SIG-M5 treated with dmso at 0.1 percent for 504 hours (cell line): ENCODE measurements at regions not wholly inside any gene's neighbourhood (a gene's known extent, or its start where the extent isn't known, plus 50 kb on each side); places are given as distances from the start of the nearest gene placed in this dataset.

ENCODE experiments used
- DNase-seq: peaks from one replicate; lab custom pipeline; 2025; ENCODE audit not compliant: unreplicated experiment; lab: John Stamatoyannopoulos, UW

DNA sequence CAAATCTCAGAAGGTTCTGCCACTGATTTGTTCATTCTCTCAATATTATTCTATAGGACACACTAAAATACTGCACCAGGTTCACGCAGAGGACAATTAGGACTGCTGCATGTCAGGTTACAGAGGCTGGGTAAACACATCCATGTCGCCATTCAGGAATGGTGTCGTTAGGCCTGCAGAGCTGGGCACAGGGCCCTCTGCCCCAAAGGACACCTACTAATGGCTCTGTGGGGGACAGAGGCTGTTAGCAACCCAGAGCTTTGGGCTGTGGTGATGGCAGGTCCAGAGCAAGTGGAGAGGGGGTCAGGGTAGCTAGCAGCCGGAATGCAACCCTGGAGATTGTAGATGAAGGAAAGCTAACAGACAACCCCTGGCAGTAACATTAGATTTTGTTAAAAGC is 115.9 kb downstream of the TTC32 start:
- DNase-seq, result no peak

DNA sequence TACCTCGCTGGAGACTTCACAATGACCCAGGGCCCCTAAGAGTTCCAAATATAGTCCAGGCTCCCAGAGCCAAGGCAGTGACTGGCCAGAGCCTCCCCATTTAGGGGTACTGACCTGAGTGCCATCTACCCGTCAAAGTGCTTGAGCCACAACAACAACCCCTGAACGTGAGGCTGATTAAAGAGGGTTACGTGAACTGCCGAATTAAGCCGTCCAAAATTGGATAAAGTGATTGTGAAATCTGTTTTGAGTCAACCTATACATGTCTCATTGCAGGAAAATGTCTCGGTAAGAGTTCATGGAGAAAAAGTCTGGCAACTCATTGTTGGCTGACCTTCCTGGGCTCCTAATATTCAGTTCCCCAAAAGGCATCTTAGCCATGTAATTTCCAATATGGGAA is 116.3 kb downstream of the TTC32 start:
- DNase-seq, result no peak

DNA sequence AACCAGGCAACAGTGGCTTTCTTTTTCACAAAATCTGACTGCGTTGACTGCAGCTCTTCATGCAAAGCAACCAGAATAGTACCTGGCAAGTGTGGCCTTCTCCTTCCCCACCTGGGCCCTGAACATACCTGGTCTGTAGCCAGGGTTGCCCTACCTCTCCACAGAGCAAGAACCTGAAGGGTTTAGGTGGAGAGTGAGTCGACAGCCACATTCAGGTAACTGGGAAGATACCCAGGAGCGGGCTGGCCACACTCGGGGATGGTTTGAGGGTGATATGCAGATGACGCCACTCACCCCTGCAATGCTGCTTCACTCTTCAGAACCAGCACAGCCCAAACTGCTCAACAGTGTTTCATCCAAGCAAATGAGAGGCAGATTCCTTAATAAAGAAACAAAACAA is 117.3 kb downstream of the TTC32 start:
- DNase-seq, result no peak

DNA sequence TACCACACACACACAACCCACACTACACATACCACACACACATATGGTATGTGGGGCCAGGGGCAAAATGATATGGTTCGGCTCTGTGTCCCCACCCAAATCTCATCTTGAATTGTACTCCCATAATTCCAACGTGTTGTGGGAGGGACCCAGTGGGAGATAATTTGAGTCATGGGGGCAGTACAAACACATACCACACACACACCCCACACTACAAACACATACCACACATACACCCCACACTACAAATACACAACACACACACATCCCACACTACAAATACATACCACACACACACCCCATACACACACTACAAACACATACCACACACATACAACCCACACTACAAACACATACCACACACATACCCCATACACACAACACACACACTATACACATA is 117.8 kb downstream of the TTC32 start:
- no peak for DNase-seq

DNA sequence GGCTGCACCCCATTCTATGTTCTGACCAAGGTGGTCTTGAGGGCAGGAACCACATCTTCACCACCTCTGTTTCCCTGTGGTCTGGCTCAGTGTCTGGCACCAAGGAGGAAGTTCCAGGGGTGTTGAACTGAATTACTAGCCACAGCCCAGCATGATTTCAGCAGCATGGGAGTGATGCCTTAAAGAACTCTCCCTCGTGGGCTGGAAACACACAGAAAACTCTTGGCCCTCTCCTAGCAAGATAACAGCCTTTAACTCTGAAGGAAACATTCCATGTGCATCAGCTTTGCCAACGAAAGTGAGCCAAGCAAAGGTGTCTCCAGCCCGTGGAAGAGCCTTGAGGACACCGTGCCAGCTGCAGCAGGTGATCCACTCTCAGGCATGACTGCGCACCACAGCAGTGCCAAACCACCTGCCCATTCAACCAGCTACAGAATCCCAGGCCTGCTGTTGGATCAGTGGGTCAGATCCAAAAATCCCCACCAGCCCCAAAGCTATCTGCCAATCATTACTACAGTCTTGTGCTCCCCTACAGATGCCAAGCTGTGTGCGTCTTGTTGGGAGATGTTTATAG is 124.8 kb downstream of the TTC32 start:
- DNase-seq, result no peak

DNA sequence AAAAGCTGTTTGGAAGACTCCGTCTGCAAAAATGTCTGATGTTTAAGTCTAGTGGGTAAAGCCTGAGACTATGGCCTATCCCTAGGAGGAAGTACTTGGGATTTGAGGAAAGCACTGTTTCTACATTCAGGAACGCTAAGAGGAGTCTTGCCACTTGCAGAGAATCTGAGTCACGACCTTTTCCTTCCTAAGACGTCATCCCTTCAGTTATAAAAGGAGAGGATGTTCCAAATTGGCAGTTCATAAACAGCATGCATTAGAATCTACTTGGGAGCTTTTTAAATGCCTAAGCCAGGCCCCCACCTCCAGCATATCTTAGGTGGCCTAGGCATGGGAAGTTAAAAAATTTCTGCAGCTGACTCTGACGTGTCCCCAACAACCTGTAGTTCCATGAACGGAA is 125.9 kb downstream of the TTC32 start:
- no peak for DNase-seq

DNA sequence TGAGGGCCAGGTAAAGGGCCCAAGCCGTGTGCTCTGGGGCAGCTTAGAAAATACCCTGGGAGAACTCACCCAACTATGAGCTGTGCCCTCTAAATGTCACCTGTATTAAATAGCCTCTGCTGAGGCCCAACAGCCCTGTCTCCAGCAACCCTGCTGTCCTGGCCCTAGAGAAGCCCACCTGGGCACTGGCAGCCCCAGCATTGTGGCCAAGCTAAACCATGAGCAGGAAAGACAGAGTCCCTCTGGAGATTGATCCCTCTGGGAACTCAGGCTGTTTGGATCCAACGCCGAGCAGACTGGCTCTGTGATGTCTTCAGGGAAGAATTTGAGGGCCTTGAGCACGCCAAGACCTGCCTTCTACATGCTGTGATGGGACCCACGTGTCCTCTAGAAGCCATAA is 126.5 kb downstream of the TTC32 start:
- DNase-seq, result no peak

DNA sequence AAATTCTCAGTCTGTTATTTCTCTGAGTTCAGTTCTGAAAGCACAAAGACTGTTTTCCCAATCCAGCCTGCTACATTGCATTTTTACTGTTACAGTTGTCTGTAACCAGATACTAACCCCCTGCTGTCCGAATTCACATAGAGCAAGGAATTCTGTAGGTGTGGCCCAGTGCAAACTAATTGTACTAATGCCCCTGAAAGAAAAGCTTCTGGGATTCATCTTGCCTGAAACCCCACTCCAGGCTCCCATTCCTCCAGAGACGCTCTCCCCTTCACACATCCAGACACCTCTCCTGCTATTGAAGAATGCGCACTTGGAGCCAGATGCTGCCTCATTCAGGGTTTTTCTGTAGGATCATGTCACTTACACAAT is 127.0 kb downstream of the TTC32 start:
- no peak for DNase-seq

DNA sequence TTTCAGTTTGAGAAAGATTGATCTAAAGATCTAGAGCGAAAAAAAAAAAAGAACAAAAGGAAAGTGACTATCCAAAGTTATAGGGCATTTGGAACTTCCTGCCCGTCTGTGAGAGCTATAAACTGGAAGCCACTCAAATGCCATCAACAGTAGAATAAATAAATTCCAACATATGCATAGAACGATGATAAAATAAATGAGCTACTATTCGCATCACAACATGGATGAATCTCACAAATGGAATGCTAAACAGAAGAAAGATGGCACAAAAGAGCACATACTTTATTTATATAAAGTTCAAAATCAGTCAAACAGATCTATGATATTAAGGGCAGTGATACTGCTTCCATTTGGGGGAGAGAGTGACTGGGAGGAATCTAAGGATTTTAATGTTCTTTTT is 128.8 kb downstream of the TTC32 start:
- DNase-seq, result no peak

DNA sequence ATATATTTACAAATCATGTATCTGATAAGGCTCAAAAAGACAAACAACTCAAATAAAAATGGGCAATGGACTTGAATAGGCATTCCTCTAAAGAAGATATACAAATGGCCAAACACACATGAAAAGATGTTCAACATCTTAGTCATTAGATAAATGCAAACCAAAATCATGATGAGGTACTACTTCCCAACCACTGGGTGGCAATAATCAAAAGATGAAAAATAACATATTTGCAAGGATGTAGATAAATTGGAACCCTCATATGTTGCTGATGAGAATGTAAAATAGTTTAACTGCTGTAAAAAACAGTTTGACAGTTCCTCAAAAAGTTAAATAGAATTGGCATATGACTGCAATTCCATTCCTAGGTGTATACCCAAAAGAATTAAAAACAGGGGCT is 132.3 kb downstream of the TTC32 start:
- no peak for DNase-seq

DNA sequence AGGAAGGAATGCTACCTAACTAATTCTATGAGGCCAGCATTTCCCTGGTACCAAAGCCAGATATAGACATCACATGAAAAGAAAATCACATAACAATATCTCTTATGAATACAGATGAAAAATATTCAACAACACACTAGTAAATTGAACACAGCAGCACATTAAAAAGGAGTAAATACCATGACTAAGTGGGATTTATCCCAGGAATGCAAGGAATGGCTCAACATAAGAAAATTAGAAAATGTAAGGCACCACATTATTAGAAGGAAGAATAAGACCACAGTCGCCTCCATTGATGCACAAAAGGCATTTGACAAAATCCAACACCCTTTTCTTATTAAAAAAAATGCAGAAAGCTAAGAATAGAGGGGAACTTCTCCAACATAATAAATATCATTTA is 133.9 kb downstream of the TTC32 start:
- DNase-seq, result no peak

DNA sequence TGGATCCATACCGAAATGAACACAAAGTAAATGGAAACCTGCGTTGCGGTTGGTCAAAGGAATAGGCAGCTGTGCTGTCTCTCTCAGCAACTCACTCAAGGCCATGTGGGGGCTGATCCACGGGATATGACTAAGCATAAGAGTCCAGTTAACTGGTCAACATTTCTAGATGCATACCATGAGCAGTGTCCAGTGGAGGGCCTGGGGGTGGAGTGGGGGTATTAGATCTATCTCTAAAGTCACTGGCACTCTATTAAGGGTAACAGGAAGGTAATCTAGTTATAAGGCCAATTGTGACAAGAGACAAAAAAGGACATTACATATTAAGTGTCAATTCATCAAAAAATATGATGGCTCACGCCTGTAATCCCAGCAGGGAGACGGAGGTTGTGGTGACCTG is 136.8 kb downstream of the TTC32 start:
- DNase-seq, result no peak

DNA sequence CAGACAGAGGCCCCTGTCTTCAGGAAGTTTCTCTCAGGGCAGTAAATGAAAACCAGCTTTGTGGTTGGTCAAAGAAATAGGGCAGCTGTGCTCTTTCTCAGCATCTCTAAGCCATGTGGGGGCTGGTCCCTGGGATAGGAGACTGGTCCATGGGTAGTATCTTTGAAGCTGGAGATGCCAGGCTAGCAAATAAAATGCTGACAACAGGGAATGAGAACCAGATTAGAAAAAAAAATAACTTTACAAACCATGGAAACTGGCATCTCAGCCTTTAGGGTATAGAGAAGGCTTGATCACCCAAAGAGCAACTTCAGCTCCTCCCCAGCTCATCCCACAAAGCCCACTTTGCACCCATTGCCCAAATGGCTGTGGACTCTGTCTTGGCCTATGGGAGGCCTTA is 138.1 kb downstream of the TTC32 start:
- no peak for DNase-seq

DNA sequence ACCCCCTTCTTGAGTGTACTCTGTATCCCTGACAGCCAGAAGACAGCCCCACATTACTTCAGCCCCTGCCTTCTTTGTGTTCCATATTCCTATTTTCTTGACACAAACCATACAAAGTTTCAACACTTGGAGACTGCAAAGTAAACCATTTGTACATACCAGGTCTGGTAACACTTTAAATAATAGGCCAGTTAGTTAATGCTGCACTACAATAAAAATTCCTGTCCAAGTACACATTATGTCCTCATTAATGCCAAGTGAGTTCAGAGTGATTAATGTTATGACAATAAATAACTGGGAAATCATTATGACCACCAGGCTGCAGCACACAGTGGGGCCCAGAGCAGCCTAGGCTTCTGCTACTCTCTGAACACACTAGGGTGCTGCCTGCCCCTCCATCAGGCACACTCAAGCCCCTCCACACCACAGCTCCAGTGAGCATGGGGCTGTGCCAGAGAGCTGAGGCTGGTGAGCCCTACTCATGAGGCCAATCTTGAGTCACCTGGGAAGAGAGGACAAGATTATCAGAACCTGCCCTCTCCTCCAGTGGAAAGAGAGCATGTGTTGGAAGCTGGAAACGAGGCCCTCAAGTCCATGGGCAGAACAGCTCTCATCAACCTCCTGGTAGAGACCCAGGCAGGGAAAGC is 138.7 kb downstream of the TTC32 start:
- no peak for DNase-seq

DNA sequence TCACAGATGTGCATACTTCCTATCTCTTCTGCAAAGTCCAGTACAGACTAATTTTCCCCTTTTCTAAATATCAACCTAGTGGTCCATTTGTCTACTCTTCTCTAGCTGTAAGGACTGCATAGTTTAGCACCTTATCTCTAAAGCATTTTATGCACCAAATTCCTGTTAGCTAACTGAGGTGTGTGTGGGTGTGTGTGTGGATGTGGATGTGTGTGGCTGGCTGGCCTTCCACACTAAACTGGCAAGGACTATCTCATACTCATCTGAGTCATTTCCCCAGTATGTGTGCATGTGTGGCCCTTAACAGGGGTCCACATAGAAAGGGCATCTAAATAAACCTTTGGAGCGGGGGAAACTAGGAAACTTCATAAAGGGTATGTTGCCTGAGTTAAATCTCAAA is 139.6 kb downstream of the TTC32 start:
- DNase-seq, result no peak

DNA sequence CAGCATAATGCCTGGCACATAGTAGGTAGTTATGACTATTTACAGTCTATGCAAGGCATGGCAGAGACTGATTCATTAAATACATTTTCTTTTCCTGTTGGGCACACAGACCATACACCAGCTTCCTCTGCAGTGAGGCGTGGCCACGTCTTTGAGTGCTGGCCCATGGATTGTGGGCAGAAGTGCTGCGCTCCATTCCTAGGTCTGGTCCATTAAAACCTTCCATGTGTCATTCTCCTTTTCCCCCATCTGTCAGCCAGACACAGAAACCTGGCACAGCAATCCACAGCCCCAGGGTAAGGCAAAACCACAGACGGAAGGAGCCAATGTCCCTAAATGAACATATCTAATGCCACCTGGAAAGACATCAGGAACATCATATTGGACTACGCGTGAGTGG is 141.9 kb downstream of the TTC32 start:
- no peak for DNase-seq

DNA sequence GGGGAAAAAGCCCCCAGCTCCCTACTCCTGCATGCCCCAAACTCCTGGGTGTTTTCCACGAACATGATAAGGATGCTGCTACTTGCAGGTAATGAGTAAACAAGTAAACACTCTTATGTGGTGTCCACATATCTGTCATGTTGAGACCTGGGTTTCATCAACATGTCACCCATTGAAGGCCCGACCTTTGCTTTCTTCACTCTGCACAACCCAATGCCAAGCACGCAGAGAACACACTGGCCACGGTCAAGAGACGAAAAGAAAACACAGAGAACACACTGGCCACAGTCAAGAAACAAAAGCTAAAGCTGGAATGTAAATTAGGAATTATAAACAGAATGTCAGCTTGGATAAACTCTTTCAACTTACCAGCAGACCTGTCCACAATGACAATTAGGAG is 143.1 kb downstream of the TTC32 start:
- no peak for DNase-seq

DNA sequence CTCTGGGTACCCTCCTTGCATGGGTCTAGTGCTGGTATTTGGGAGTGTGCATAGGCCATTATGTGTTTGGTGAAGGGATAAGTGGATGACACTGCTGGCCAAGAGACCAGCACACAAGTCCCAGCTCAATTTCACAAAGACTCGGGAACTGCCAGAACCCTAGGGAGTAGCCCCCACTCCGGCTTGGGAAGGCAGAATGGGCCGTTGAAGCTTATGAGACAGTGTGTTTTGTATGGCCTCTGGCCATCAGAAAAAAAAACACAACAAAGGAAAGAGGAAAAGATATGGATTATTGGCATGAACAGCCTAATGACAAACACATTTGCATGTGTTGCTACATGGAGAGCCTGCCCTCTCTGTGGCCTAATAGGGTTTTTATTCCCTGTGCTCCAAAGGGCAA is 144.2 kb downstream of the TTC32 start:
- DNase-seq, result no peak

DNA sequence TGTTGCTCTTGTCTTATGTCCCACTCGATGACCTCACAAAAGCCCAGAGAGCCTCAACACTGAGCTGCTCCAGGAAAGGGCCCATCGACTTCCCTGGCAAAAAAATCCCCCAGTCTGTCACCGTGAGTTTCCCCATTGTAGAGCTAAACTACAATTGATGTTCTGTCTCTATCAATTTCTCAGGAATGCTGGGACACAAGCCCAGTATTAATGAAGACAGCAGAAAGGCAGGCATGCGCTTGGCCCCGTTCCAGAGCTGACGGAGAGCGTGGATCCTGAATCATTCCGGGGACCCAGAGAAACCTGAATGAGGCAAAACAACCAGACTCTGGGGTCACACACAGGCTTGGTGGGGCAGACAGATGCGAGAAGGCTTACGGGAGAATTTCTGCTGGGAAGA is 146.9 kb downstream of the TTC32 start:
- DNase-seq, result no peak

DNA sequence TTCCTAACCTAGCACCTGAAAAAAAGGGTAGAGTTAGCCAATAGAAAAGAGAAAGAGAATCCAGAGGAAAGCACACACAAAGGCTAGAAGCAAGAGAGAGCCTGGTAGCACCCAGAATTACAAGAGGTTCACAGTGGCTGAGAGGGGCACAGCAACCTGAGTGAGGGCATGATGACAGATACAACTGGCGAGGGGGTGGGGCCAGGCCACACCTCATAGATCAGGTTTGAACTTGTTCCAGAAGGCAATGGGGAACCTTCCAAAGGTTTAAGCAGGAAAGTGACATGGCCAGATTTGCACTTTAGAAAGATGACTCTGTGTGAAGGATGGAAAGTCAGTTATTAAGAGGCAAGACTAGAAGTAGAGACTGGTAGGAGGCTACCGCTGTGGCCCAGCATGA is 148.0 kb downstream of the TTC32 start:
- DNase-seq, result no peak

DNA sequence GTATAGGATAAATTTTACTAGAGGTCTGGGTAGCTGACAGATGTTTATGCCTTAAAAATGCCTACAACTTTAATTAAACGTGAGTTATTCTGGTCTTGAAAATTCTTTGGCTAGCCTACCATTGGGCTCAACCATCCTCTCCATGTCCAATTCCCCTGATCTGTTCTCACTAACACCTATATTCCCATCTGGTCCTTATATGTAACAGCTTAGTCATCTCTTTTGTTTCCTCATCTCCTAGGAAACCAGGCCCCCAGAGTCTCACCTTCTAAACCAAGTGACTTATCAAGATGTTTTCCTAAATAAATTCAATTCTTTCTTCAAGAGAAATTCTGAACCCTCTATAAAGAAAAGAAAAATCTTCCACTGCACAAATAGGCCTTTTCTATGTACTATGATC is 148.5 kb downstream of the TTC32 start:
- DNase-seq, result no peak

DNA sequence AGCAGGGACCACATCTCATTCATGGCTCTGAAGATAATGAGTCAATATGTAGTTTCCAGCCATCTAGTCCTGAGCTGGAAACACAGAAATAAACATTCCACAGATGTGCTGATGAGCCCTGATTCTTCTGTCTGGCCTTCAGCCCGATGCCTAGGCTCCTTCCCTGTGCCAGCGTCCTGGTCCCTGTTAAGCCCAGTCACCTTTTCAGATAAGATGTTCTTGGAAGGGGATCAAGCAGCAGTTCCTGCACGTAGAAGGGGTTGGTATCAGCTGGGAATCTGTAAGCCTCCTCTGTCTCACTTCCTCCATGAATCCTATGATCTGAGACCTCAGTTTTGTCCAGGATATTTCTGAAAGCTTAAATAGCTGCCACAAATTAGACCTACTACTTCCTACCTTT is 149.3 kb downstream of the TTC32 start:
- DNase-seq, result no peak

DNA sequence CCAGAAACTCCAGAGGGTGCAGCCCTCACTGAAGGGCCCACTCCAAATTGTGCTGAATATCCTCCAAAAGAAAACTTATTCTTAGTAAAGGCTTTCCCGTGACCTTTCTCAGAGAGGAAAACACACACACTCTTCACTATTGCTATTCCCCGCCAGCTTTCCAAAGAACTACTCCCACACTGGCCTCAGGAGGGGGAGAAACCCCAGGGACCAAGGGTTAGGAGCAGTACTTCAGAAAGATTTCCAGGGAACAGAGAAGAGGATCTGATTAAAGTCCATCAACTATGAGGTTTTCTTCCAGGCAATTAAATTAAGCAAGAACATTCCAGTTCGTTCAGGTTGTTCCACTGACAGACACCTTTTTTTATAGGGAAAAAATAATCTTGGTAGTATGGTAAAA is 150.2 kb downstream of the TTC32 start:
- DNase-seq, result no peak

DNA sequence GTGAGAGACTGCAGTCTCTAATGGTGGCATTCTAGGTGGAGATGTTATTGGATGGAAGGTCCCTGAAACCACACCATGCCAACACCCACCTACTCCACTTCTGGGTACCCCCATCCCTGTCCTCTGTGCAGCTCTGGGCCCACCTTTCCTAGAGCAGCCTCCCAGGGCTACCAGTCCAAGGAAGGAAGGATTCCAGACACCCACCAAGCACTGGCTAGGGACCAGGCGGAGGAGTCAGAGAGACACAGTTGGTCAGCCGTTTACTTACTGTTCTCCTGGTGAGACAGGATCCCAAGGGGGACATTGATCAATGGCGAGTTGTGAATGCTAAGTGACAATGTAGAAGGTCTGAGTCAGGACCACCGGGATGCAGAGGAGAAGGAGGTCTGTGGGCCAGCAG is 151.6 kb downstream of the TTC32 start:
- no peak for DNase-seq
